Transverse colon (tissue), 4 donors: ENCODE measurements at regions not wholly inside any gene's neighbourhood (a gene's known extent, or its start where the extent isn't known, plus 50 kb on each side); places are given as distances from the start of the nearest gene placed in this dataset.

Experiments
- DNase-seq: peaks from one replicate; pipeline ENCODE4 v3.0.0-alpha.2; 2019
- H3K27ac ChIP-seq, 4 donors: fragments of 200-600 bp; sonication (generic); 2 replicates each; pipeline ENCODE4 v1.5.1; 2016 to 2018; ENCODE audit warnings: inconsistent platforms in 4 of 4
- H3K27me3 ChIP-seq: fragments of 200-600 bp; sonication (generic); 2 replicates; pipeline ENCODE4 v1.5.1; 2017; ENCODE audit warnings: inconsistent platforms
- H3K36me3 ChIP-seq, 4 donors: fragments of 200-600 bp; sonication (generic); 2 replicates each; pipeline ENCODE4 v1.5.1; 2017 to 2019; ENCODE audit warnings: inconsistent platforms in 4 of 4
- H3K4me1 ChIP-seq, 4 donors: fragments of 200-600 bp; sonication (generic); 2 replicates each; pipeline ENCODE4 v1.5.1; 2017 to 2020; ENCODE audit warnings: inconsistent platforms in 4 of 4
- H3K4me3 ChIP-seq, 4 donors: fragments of 200-600 bp; sonication (generic); 1 replicate in 1 of 4; 2 replicates in 3 of 4; pipeline versions ENCODE4 v1.5.1 to v1.6.1; 2017 to 2019; ENCODE audit warnings: inconsistent platforms in 4 of 4
- H3K9me3 ChIP-seq, 2 donors: fragments of 200-600 bp; sonication (generic); 2 replicates each; pipeline ENCODE4 v1.5.1; 2017 to 2019; ENCODE audit warnings: inconsistent platforms in 2 of 2
- EP300 ChIP-seq: sonication (generic); formaldehyde crosslinking; IDR thresholded peaks from one replicate; pipeline ENCODE4 v1.6.1; 2017; ENCODE audit warnings: antibody characterized with exemption, low read depth
- POLR2A ChIP-seq: fragments of 450-650 bp; IDR thresholded peaks from one replicate; pipeline ENCODE4 v1.6.1; 2016; ENCODE audit warnings: antibody characterized with exemption, mild to moderate bottlenecking, moderate library complexity
- POLR2AphosphoS5 ChIP-seq, 3 donors: sonication (generic); formaldehyde crosslinking; IDR thresholded peaks; one replicate each; pipeline ENCODE4 v1.6.1; 2016; ENCODE audit warnings: antibody characterized with exemption in 3 of 3
- WGBS, 2 donors: methylation state at CpG; one replicate each; pipeline ENCODE4 v1.1.5; 2018; ENCODE audit warnings: low coverage in 1 of 2; 5-methylcytosine and 5-hydroxymethylcytosine counted together
- in situ Hi-C, 4 donors: fragments of 200-750 bp; cut with MboI; loops; one replicate each; pipeline versions ENCODE4 v1.15.0 to v1.15.1; 2017; ENCODE audit warnings: low sequenced_read_pairs in 3 of 4, low pct_ligation_motif_present in 1 of 4, low pct_unique_long_range_greater_than_20kb in 1 of 4
- intact Hi-C: fragments of 100-400 bp; cut with DNase I; formaldehyde crosslinking; loops from one replicate; pipeline ENCODE4 v1.15.1; 2023; ENCODE audit warnings: low total_unique reads
- TF ChIP-seq, protein P1 (sequence below), 5 experiments: fragments of 200-600 bp in 3 of 5; fragments of 450-650 bp in 2 of 5; sonication (generic) in 3 of 5; IDR thresholded peaks; 1 replicate in 2 of 5; 2 replicates in 3 of 5; pipeline ENCODE4 v1.5.1; 2016 to 2017; ENCODE audit warnings: antibody characterized with exemption in 5 of 5, inconsistent platforms in 3 of 5, mild to moderate bottlenecking in 2 of 5, moderate library complexity in 1 of 5

DNA sequence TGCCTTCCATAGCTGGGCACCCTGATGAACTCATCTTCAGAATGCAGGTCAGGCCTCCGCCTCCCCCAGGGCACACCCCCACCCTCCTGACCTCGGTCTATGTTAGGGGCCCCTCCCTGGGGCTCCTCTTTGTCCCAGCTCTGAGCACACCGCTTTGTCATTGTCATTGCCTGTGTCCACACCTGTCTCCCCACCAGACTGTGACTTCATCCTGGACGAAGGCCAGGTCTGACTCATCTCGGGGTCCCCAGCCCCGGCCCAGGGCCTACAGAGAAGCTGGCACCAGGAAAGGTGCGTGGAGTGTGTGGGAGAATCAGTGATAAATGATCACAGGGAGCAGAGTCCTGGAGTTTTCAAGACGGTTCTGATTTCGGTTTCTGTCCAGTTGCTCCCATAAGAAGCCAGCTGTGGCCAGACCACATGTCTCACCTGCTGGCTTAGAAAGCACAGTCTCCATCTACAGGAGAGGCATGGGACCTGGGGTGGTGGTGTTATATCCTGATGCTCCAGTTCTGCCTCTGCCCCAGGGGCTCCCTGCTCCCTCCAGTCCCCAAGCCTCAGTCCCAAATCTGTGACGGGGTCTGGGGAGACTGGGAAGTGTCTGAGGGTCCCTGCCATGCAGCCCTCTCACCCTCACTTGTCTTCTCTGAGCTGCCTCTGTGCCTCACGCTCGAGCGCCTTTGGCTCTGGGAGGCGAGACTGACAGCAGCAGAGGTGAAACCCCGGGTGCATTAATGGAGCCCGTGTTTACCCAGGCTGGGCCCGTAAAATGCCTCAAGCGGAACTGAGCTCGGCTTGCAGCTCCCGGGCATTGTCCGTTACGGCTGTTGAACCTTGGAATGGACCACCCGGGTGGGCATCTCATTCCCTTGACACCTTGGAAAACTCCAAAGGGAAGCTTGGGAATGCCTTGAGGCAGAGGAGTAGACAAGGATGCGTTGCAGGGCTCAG lies 85.5 kb upstream of the WNT11 start:
- in situ Hi-C loops, result no loop called here
- H3K4me3 ChIP-seq, result no peak overlapping the region
- H3K27ac ChIP-seq, result no peak overlapping the region
- H3K27me3 ChIP-seq, result no peaks in the 10 kb centered on the region
- intact Hi-C loops, result no loop called here
- H3K4me1 ChIP-seq, result no peaks in the 10 kb centered on the region
- H3K36me3 ChIP-seq, result no peaks in the 10 kb centered on the region
- no peak for DNase-seq
- no peak for TF ChIP-seq POLR2AphosphoS5 (IDR thresholded peaks at IDR 0.05)
- no peak for TF ChIP-seq EP300
- TF ChIP-seq, protein P1, sequence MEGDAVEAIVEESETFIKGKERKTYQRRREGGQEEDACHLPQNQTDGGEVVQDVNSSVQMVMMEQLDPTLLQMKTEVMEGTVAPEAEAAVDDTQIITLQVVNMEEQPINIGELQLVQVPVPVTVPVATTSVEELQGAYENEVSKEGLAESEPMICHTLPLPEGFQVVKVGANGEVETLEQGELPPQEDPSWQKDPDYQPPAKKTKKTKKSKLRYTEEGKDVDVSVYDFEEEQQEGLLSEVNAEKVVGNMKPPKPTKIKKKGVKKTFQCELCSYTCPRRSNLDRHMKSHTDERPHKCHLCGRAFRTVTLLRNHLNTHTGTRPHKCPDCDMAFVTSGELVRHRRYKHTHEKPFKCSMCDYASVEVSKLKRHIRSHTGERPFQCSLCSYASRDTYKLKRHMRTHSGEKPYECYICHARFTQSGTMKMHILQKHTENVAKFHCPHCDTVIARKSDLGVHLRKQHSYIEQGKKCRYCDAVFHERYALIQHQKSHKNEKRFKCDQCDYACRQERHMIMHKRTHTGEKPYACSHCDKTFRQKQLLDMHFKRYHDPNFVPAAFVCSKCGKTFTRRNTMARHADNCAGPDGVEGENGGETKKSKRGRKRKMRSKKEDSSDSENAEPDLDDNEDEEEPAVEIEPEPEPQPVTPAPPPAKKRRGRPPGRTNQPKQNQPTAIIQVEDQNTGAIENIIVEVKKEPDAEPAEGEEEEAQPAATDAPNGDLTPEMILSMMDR (IDR thresholded peaks at IDR 0.05), result no peak
- TF ChIP-seq POLR2A, result no peak
- no peaks in the 10 kb centered on the region for H3K9me3 ChIP-seq
- 79 to 90% methylated on average over 4 to 24 of the region's 24 CpGs for WGBS, 2 donors

DNA sequence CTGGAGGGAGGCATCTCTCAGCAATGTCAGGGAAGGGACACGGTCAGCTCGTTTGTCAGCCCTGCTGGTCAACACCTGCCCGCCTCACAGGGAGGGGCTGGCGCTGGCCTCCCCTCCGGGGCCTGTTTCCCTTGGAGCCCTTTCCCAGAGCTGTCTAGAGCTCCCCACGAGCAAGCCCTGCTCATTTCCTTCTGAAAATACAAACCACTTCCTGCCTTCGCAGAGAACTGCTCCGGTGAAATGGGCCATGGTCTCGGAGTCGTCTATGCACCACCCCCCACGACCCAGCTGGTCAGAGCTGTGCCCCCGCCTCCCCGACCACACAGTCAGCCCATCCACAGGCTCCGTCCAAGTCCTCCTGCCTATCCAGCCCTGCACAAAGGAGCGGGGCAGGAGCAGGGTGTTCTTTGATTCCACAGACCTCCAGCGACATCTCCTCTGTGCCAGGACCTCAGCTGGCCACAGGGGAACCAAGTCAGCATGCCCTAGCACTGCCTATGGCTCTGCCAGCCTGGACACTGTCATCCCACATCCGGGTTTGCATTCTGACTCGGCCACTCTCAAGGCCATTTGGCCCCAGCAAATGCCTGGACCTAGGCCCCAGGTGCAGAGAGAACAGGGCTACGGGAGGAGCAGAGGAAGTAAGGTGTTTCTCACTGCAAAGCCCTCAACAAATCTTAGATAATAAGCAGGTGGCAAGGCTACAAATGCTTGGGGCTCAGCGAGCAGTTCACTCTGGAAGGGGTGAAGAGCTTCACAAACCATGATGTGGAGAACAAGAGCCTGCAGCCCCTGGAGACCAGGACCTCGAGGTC lies 82.1 kb upstream of the WNT11 start:
- no peak overlapping the region for H3K4me3 ChIP-seq
- no peak overlapping the region for H3K27ac ChIP-seq
- in situ Hi-C loops (no loop called here), intact Hi-C loops (no loop called here)
- H3K9me3 ChIP-seq, result no peaks in the 10 kb centered on the region
- no peaks in the 10 kb centered on the region for H3K4me1 ChIP-seq
- no peaks in the 10 kb centered on the region for H3K27me3 ChIP-seq
- TF ChIP-seq POLR2A (no peak), EP300 (no peak), POLR2AphosphoS5 (IDR thresholded peaks at IDR 0.05) (no peak)
- TF ChIP-seq, protein P1 (IDR thresholded peaks at IDR 0.05), result no peak
- DNase-seq, result no peak
- H3K36me3 ChIP-seq, result no peaks in the 10 kb centered on the region
- 69% methylated on average over 21 of the region's 21 CpGs; no CpG with 5 or more reads in 1 of the 2 donors for WGBS, 2 donors

GRCh38 chr11:76287227-76287626 lies 80.9 kb upstream of the WNT11 start:
- H3K9me3 ChIP-seq, result no peaks in the 10 kb centered on the region
- no peaks in the 10 kb centered on the region for H3K36me3 ChIP-seq
- no peak overlapping the region for H3K27ac ChIP-seq
- H3K4me3 ChIP-seq, result no peak overlapping the region
- no peaks in the 10 kb centered on the region for H3K27me3 ChIP-seq
- intact Hi-C loops, result no loop called here
- in situ Hi-C loops, result no loop called here
- no peaks in the 10 kb centered on the region for H3K4me1 ChIP-seq
- 98% methylated on average over 8 of the region's 10 CpGs; no CpG with 5 or more reads in 1 of the 2 donors for WGBS, 2 donors
- no peak for DNase-seq
- no peak for TF ChIP-seq EP300
- no peak for TF ChIP-seq POLR2A

DNA sequence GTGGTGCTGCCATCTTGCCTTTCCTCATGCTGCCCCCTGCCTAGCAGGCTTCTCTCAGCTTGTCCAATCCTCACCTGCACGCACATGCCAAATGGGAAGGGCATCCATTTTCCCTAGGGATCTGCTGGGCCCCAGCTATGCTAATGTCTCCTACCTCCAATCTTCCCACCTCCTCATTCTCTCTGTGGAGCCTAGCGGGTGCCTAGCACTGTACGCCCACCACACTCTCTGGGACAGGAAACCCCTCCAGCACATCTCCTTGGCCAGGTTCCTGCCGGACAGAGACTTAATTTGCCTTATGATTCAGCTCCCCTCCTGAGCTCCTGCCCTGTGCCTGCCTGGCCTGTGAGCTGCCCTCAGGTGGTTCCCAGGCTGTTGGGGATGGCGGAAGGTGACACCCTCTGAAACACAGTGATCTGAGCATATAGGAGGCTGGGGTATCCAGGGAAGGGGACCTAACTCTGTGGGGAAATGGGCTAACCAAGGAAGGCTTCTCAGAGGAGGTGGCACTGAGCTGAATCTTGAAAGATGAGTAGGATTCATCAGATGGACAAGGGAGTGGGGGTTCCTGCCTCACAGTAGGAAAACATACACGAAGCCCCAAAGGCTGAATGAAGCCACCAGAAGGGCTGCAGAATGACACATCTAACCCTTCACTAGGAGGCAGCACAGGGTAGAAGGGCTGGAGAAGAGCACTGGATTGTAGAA lies 79.2 kb upstream of the WNT11 start:
- in situ Hi-C loops (no loop called here), intact Hi-C loops (no loop called here)
- H3K27me3 ChIP-seq, result no peaks in the 10 kb centered on the region
- no peak for DNase-seq
- no peaks in the 10 kb centered on the region for H3K9me3 ChIP-seq
- WGBS, 2 donors, result 94% methylated on average over 6 of the region's 6 CpGs; no CpG with 5 or more reads in 1 of the 2 donors
- H3K4me1 ChIP-seq, result no peaks in the 10 kb centered on the region
- TF ChIP-seq, protein P1 (IDR thresholded peaks at IDR 0.05), result no peak
- TF ChIP-seq POLR2A (no peak), EP300 (no peak), POLR2AphosphoS5 (IDR thresholded peaks at IDR 0.05) (no peak)
- H3K36me3 ChIP-seq, result no peaks in the 10 kb centered on the region
- no peak overlapping the region for H3K4me3 ChIP-seq
- no peak overlapping the region for H3K27ac ChIP-seq
